Ishikawa (cell line): ENCODE measurements at regions not wholly inside any gene's neighbourhood (a gene's known extent, or its start where the extent isn't known, plus 50 kb on each side); places are given as distances from the start of the nearest gene placed in this dataset.

Experiments
- CEBPB ChIP-seq: IDR thresholded peaks from 2 replicates; pipeline ENCODE4 v1.6.1; 2012
- CREB1 ChIP-seq: IDR thresholded peaks from 2 replicates; pipeline ENCODE4 v1.6.1; 2012; ENCODE audit warnings: low read depth
- EGR1 ChIP-seq: IDR thresholded peaks from 2 replicates; pipeline ENCODE4 v1.6.1; 2012
- EP300 ChIP-seq: IDR thresholded peaks from 2 replicates; pipeline ENCODE4 v1.6.1; 2012; ENCODE audit warnings: borderline replicate concordance
- FOXM1 ChIP-seq: IDR thresholded peaks from 2 replicates; pipeline ENCODE4 v1.6.1; 2012; ENCODE audit warnings: low read depth, borderline replicate concordance
- MAX ChIP-seq: IDR thresholded peaks from 2 replicates; pipeline ENCODE4 v1.6.1; 2012
- NFIC ChIP-seq: IDR thresholded peaks from 2 replicates; pipeline ENCODE4 v1.6.1; 2012
- RAD21 ChIP-seq: IDR thresholded peaks from 2 replicates; pipeline ENCODE4 v1.6.1; 2012; ENCODE audit warnings: low read depth
- REST ChIP-seq: IDR thresholded peaks from 2 replicates; pipeline ENCODE4 v1.6.1; 2012; ENCODE audit warnings: low read depth, mild to moderate bottlenecking
- TAF1 ChIP-seq: IDR thresholded peaks from 2 replicates; pipeline ENCODE4 v1.6.1; 2012; ENCODE audit warnings: low read depth, mild to moderate bottlenecking
- TCF12 ChIP-seq: IDR thresholded peaks from 2 replicates; pipeline ENCODE4 v1.6.1; 2012; ENCODE audit warnings: low read depth
- TEAD4 ChIP-seq: IDR thresholded peaks from 2 replicates; pipeline ENCODE4 v1.6.1; 2012
- YY1 ChIP-seq: IDR thresholded peaks from 2 replicates; pipeline ENCODE4 v1.6.1; 2012; ENCODE audit warnings: low read depth
- ZBTB7A ChIP-seq: IDR thresholded peaks from 2 replicates; pipeline ENCODE4 v1.6.1; 2012; ENCODE audit warnings: low read depth
- TF ChIP-seq, protein P1 (sequence below): IDR thresholded peaks from 2 replicates; pipeline ENCODE4 v1.6.1; 2012

DNA sequence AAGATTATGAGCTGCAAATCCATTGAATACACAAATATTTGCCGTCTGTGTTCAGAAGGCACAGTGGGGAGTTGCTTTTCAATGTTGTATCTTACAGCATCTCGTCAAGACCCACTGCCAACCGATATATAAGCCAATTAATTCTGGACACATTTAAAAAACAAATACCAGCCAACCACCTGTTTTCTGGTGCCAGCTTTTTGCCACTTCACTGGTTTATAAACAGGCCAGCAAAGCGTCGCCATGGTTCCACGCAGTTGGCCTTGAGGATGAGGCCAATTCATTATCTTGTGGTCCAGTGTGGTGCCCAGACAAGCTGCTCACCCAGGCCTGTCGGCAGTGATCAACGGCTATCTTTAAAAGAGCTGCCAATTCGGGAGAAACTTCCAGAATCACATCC is 321.0 kb downstream of the TCERG1L start:
- TF ChIP-seq TAF1 = no peak
- no peak for TF ChIP-seq EGR1
- TF ChIP-seq REST = no peak
- TF ChIP-seq NFIC = no peak
- no peak for TF ChIP-seq TEAD4
- no peak for TF ChIP-seq TCF12
- TF ChIP-seq, protein P1, sequence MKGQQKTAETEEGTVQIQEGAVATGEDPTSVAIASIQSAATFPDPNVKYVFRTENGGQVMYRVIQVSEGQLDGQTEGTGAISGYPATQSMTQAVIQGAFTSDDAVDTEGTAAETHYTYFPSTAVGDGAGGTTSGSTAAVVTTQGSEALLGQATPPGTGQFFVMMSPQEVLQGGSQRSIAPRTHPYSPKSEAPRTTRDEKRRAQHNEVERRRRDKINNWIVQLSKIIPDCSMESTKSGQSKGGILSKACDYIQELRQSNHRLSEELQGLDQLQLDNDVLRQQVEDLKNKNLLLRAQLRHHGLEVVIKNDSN = no peak
- TF ChIP-seq FOXM1 = no peak
- TF ChIP-seq YY1 = no peak
- TF ChIP-seq ZBTB7A = no peak
- TF ChIP-seq CREB1 = no peak

GRCh38 chr10:130992802-130993523 is 318.6 kb downstream of the TCERG1L start:
- TF ChIP-seq TCF12 = no peak
- no peak for TF ChIP-seq TEAD4
- TF ChIP-seq CEBPB = no peak
- no peak for TF ChIP-seq NFIC
- TF ChIP-seq FOXM1 = no peak
- no peak for TF ChIP-seq ZBTB7A
- no peak for TF ChIP-seq TAF1
- TF ChIP-seq, protein P1 = no peak
- TF ChIP-seq MAX = no peak
- TF ChIP-seq YY1 = no peak
- TF ChIP-seq EP300 = no peak
- TF ChIP-seq REST = no peak
- TF ChIP-seq CREB1 = no peak
- TF ChIP-seq RAD21 = no peak
- no peak for TF ChIP-seq EGR1

DNA sequence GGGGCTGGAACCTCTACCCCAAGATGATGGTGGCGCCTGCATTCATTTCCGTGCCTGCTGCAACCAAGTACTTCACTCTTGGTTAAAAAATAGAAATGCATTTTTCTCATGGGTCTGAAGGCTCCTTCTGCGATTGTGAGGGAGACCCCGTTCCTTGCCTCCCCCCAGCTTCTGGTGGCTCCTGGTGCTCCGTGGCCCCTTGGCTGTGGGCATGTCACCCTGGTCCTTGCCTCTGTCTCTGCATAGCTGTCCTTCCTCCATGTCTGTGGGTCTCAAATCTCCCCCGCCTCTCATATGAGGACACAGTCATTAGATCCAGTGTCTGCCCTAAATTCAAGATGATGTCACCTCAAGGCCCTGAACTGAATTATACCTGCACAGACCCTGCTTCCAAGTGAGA is 317.9 kb downstream of the TCERG1L start:
- TF ChIP-seq TEAD4 (no peak), MAX (no peak), RAD21 (no peak), TCF12 (no peak), REST (no peak), NFIC (no peak)
- TF ChIP-seq, protein P1 = no peak

DNA sequence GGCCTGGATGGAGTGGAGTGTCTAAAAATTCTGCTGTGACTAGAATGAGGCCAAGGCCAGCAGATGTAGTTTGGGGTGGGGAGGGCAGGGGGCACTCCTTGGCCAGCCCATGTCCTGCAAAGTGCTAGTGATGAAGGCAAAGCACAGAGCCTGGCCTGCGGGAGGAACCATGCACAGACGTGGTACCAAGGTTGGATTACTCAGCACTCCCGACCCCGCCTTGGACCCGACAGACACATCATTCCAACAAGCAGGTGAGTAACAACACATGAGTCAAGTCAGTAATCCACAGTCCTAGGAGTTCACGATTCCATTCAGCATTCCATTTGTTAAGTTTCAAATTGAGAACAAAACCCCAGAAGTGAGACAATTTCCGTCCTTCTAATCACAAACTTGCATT is 317.3 kb downstream of the TCERG1L start:
- TF ChIP-seq, protein P1 = no peak
- no peak for TF ChIP-seq TEAD4
- no peak for TF ChIP-seq CREB1
- TF ChIP-seq TAF1 = no peak
- no peak for TF ChIP-seq REST
- TF ChIP-seq TCF12 = no peak
- no peak for TF ChIP-seq FOXM1
- TF ChIP-seq CEBPB = no peak
